ENCODE measurements at regions not wholly inside any gene's neighbourhood (a gene's known extent, or its start where the extent isn't known, plus 50 kb on each side); places are given as distances from the start of the nearest gene placed in this dataset.

DNA sequence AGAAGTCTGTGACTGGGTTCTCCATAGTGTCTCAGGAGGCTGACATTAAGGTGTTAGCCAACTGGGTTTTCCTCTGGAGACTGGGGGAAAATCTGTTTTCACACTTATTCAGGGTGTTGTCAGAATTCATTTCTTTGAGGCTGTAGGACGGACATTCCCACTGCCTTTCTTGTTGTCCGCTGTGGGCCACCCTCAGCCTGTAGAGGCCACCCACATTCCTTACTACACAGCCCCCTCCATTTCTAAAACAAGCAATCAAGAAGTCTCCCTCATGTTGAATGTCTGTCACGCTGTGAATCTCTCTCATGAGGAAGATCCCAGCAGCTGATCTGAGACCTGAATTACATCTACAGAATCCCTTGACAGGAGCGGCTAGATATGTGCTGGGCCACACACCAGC, 295.5 kb upstream of the RUNX1 start:
- TF ChIP-seq, protein P1, sequence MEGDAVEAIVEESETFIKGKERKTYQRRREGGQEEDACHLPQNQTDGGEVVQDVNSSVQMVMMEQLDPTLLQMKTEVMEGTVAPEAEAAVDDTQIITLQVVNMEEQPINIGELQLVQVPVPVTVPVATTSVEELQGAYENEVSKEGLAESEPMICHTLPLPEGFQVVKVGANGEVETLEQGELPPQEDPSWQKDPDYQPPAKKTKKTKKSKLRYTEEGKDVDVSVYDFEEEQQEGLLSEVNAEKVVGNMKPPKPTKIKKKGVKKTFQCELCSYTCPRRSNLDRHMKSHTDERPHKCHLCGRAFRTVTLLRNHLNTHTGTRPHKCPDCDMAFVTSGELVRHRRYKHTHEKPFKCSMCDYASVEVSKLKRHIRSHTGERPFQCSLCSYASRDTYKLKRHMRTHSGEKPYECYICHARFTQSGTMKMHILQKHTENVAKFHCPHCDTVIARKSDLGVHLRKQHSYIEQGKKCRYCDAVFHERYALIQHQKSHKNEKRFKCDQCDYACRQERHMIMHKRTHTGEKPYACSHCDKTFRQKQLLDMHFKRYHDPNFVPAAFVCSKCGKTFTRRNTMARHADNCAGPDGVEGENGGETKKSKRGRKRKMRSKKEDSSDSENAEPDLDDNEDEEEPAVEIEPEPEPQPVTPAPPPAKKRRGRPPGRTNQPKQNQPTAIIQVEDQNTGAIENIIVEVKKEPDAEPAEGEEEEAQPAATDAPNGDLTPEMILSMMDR (IDR thresholded peaks at IDR 0.05) = no peak
- no peak for TF ChIP-seq POLR2A (IDR thresholded peaks at IDR 0.05)
- no peaks in the 10 kb centered on the region for H3K36me3 ChIP-seq
- no peaks in the 10 kb centered on the region for H3K4me1 ChIP-seq
- no peaks in the 10 kb centered on the region for H3K9me3 ChIP-seq
- no peak overlapping the region for H3K27ac ChIP-seq
- intact Hi-C loops (cut with DNase I) = no loop called here
- 83% methylated on average over 4 of the region's 4 CpGs for WGBS (ENCODE audit: insufficient coverage, low coverage, low lambda C conversion rate, missing lambda C conversion rate)
- ATAC-seq (no peak), DNase-seq (no peak)
- no peaks in the 10 kb centered on the region for H3K27me3 ChIP-seq
- H3K4me3 ChIP-seq = no peak overlapping the region

DNA sequence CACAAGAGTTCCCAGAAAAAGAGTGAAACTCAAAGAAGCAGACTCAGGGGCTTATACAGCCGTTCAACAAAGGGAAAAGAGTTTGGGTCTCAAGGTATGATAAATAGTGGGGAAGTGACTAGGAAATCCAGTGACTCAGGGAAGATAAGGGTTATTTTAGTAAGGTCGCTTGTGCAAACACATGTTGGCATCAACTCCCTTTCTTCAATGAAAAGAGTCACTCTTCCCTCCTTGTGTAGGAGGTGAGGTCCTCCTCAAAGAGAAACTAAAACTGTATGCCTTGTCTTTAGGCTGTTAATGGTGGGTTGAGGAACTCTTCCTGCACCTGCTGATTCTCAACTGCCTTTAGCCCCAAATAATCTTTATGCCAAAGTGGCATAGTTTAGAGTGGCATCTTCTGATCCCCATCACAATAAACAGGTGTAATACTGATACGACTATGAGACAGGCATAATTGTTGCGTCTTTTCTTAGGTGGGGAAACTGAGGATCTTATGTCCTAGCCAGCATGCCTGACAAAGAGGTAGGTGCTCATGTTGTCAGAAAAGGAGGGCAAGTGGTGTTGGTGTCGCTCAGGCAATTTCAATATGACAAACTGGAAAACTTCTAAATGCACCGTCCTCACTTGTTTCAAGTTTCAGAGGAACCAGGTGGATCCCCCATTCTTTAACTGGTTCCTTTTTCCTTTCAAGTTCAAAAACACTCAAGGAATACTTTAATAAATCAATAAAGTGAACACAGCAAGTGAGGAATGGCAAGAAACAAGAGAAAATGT, 294.1 kb upstream of the RUNX1 start:
- no peak overlapping the region for H3K4me3 ChIP-seq
- TF ChIP-seq, protein P1 (IDR thresholded peaks at IDR 0.05) = no peak
- no peak for TF ChIP-seq POLR2A (IDR thresholded peaks at IDR 0.05)
- no peaks in the 10 kb centered on the region for H3K36me3 ChIP-seq
- no peaks in the 10 kb centered on the region for H3K27me3 ChIP-seq
- intact Hi-C loops (cut with DNase I) = no loop called here
- H3K9me3 ChIP-seq = no peaks in the 10 kb centered on the region
- ATAC-seq (no peak), DNase-seq (no peak)
- H3K27ac ChIP-seq = no peak overlapping the region
- H3K4me1 ChIP-seq = no peaks in the 10 kb centered on the region
- 47% methylated on average over 6 of the region's 6 CpGs for WGBS (ENCODE audit: insufficient coverage, low coverage, low lambda C conversion rate, missing lambda C conversion rate)

DNA sequence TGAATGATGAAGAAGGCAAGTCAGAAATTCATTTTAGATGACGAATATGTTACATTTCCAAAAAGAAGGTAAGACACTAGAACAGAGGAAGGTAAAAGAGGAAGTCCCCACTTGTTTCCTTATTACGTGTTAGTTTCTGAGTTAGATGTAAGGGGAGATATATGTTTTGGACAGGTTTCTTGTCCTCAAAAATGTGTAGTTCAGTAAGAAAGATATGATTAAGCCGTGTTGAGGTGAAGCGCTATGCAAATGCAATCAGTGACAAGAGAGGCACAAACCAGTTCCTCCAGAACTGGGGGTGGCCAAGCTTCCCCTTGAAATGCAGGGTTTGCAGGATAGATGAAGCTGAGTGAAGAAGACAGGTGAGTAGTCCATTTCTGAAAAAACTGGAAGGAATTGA, 293.3 kb upstream of the RUNX1 start:
- no peak for ATAC-seq
- H3K4me3 ChIP-seq = no peak overlapping the region

DNA sequence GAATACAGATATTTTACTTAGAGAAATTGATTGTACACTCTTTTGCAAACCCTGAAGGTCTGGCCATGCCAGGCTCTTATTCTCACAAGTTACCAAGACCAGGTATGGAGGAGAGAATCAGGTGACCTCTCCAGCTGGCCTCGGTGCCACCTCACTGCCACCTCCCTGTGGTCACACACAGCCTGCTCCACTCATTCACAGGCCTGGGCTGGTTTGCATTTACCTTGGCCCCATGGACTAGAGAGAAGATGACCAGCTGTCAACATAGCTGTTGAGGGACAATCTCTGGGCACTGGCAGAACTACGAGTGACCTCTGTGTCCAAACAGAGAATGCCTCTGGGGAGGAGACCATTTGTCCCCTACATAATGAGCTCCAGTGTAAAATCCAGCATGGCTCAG, 291.2 kb upstream of the RUNX1 start:
- Histone ChIP-seq H3K9me3 (no peaks in the 10 kb centered on the region), H3K36me3 (no peaks in the 10 kb centered on the region), H3K4me1 (no peaks in the 10 kb centered on the region), H3K27me3 (no peaks in the 10 kb centered on the region), H3K4me3 (no peak overlapping the region), H3K27ac (no peak overlapping the region)
- WGBS (ENCODE audit: insufficient coverage, low coverage, low lambda C conversion rate, missing lambda C conversion rate) = 53% methylated on average over 2 of the region's 2 CpGs
- ATAC-seq (peak; percentile 39 to 86 (median 78)), DNase-seq (peak in 1 of 3 donors; percentile 32)
- intact Hi-C loops (cut with DNase I) = no loop called here
- TF ChIP-seq, protein P1 (IDR thresholded peaks at IDR 0.05) = peak in 3 of 4 donors; percentile 6 to 41 (median 12)
- no peak for TF ChIP-seq POLR2A (IDR thresholded peaks at IDR 0.05)

More for the DNA sequence above, 293.3 kb upstream of the RUNX1 start:
- Histone ChIP-seq H3K4me1 (no peaks in the 10 kb centered on the region), H3K27me3 (no peaks in the 10 kb centered on the region), H3K36me3 (no peaks in the 10 kb centered on the region), H3K9me3 (no peaks in the 10 kb centered on the region), H3K27ac (no peak overlapping the region)
- WGBS (ENCODE audit: insufficient coverage, low coverage, low lambda C conversion rate, missing lambda C conversion rate) = 50% methylated on average over 4 of the region's 4 CpGs
- intact Hi-C loops (cut with DNase I) = no loop called here
- DNase-seq = no peak
- TF ChIP-seq, protein P1 (IDR thresholded peaks at IDR 0.05) = no peak
- TF ChIP-seq POLR2A (IDR thresholded peaks at IDR 0.05) = no peak
